A673 (cell line): ENCODE measurements at regions not wholly inside any gene's neighbourhood (a gene's known extent, or its start where the extent isn't known, plus 50 kb on each side); places are given as distances from the start of the nearest gene placed in this dataset.

Source experiments
- EZH2 ChIP-seq: fragments of 200-600 bp; sonication (generic); IDR thresholded peaks from 2 replicates; pipeline ENCODE4 v1.6.1; 2017; ENCODE audit warnings: borderline replicate concordance, low read depth, mild to moderate bottlenecking, mixed read lengths, antibody characterized with exemption, low read length; ENCODE audit not compliant: poor library complexity, severe bottlenecking
- TF ChIP-seq, protein P1 (sequence below): fragments of 300-800, 200-600 bp; sonication (generic); conservative IDR thresholded peaks from 2 replicates; pipeline ENCODE4 v1.5.1; 2017; ENCODE audit warnings: low read depth, mild to moderate bottlenecking, antibody characterized with exemption, low read length, moderate library complexity, mixed read lengths

DNA sequence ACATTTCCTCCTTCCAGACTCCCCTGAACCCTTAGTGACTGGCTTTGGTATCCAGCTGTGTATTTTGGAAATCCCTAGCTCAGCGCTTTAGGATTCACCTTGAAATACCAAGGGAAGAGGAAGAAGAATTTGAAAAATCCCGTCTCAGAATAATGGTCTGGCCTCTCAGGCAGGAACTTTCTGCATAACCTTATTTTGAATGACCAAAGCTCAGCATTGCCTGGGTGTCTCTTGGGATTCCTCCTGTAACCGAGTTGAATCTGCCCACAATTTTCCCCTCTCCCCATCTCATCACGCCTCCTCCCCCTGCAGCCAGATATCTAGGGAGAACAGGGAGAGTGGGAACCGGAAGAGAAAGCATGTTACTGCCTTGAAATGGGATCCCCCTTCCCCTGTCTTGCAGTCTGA lies 116.2 kb downstream of the SMIM20 start:
- TF ChIP-seq, protein P1, sequence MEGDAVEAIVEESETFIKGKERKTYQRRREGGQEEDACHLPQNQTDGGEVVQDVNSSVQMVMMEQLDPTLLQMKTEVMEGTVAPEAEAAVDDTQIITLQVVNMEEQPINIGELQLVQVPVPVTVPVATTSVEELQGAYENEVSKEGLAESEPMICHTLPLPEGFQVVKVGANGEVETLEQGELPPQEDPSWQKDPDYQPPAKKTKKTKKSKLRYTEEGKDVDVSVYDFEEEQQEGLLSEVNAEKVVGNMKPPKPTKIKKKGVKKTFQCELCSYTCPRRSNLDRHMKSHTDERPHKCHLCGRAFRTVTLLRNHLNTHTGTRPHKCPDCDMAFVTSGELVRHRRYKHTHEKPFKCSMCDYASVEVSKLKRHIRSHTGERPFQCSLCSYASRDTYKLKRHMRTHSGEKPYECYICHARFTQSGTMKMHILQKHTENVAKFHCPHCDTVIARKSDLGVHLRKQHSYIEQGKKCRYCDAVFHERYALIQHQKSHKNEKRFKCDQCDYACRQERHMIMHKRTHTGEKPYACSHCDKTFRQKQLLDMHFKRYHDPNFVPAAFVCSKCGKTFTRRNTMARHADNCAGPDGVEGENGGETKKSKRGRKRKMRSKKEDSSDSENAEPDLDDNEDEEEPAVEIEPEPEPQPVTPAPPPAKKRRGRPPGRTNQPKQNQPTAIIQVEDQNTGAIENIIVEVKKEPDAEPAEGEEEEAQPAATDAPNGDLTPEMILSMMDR = no peak
- no peak for TF ChIP-seq EZH2
